ENCODE measurements at regions not wholly inside any gene's neighbourhood (a gene's known extent, or its start where the extent isn't known, plus 50 kb on each side); places are given as distances from the start of the nearest gene placed in this dataset.
"Not testable (repeated sequence)": the region's sequence is repeated elsewhere in the genome, so short reads cannot be mapped to it uniquely, and the experiment has no call there.

- not testable (repeated sequence) for DNase-seq
These were observed 295.6 kb downstream of the RTP5 start for GRCh38 chr2:242165115-242165514.

GRCh38 chr2:242171290-242171689 lies 301.8 kb downstream of the RTP5 start:
- DNase-seq: not testable (repeated sequence)

Measured in RPMI8226 (cell line).